OCI-LY1 (cell line): ENCODE measurements at regions not wholly inside any gene's neighbourhood (a gene's known extent, or its start where the extent isn't known, plus 50 kb on each side); places are given as distances from the start of the nearest gene placed in this dataset.

Experiments used
- H2AFZ ChIP-seq: fragments of 200-600 bp; sonication (generic), shearing (Covaris generic); 2 replicates; pipeline ENCODE4 v1.6.0; 2014; ENCODE audit warnings: antibody characterized with exemption, mild to moderate bottlenecking, low read length
- H3F3A ChIP-seq: fragments of 200-600 bp; sonication (generic), shearing (Covaris generic); 2 replicates; pipeline ENCODE4 v1.6.0; 2014; ENCODE audit warnings: mild to moderate bottlenecking, antibody characterized with exemption, low read length, moderate library complexity; ENCODE audit not compliant: insufficient read depth
- H3K27ac ChIP-seq: fragments of 200-600 bp; sonication (generic); 2 replicates; pipeline ENCODE4 v1.5.1; 2014; ENCODE audit warnings: low read length, mixed run types, mild to moderate bottlenecking, low read depth; ENCODE audit not compliant: poor library complexity, severe bottlenecking
- H3K27me3 ChIP-seq: fragments of 200-600 bp; sonication (generic); 2 replicates; pipeline ENCODE4 v1.6.0; 2014; ENCODE audit warnings: antibody characterized with exemption, mild to moderate bottlenecking, low read length, moderate library complexity; ENCODE audit not compliant: insufficient read depth
- H3K36me3 ChIP-seq: fragments of 200-600 bp; sonication (generic); 2 replicates; pipeline ENCODE4 v1.6.1; 2014; ENCODE audit warnings: mild to moderate bottlenecking, antibody characterized with exemption, low read length, moderate library complexity, mixed read lengths; ENCODE audit not compliant: insufficient read depth
- H3K4me1 ChIP-seq: fragments of 200-600 bp; sonication (generic); 2 replicates; pipeline ENCODE4 v1.5.1; 2014; ENCODE audit warnings: mild to moderate bottlenecking, low read length, moderate library complexity; ENCODE audit not compliant: insufficient read depth, severe bottlenecking
- H3K4me2 ChIP-seq: fragments of 200-600 bp; sonication (generic), shearing (Covaris generic); 2 replicates; pipeline ENCODE4 v1.6.1; 2014; ENCODE audit warnings: low read length
- H3K4me3 ChIP-seq: fragments of 200-600 bp; sonication (generic); 2 replicates; pipeline ENCODE4 v1.5.1; 2014; ENCODE audit warnings: low read length, low read depth, mild to moderate bottlenecking, mixed read lengths; ENCODE audit not compliant: poor library complexity, severe bottlenecking
- H3K79me2 ChIP-seq: fragments of 200-600 bp; shearing (Covaris generic); 2 replicates; pipeline ENCODE4 v1.6.1; 2016; ENCODE audit warnings: mixed run types, low read length, mixed read lengths; ENCODE audit not compliant: insufficient read depth
- H3K9ac ChIP-seq: fragments of 200-600 bp; sonication (generic), shearing (Covaris generic); 2 replicates; pipeline ENCODE4 v1.6.1; 2014; ENCODE audit warnings: mild to moderate bottlenecking, low read length, mixed read lengths
- H3K9me2 ChIP-seq: fragments of 200-600 bp; sonication (generic), shearing (Covaris generic); 2 replicates; pipeline ENCODE4 v1.6.1; 2014; ENCODE audit warnings: low read depth, mild to moderate bottlenecking, low read length, mixed read lengths
- H3K9me3 ChIP-seq: fragments of 200-600 bp; shearing (Covaris generic); 2 replicates; pipeline ENCODE4 v1.6.1; 2014; ENCODE audit warnings: low read length, mixed read lengths
- H4K20me1 ChIP-seq: fragments of 200-600 bp; sonication (generic), shearing (Covaris generic); 2 replicates; pipeline ENCODE4 v1.6.0; 2016; ENCODE audit warnings: mild to moderate bottlenecking, low read length; ENCODE audit not compliant: insufficient read depth
- CTCF ChIP-seq: fragments of 200-600 bp; sonication (generic), shearing (Covaris generic); IDR thresholded peaks from 2 replicates; pipeline ENCODE4 v1.5.1; 2017; ENCODE audit warnings: mild to moderate bottlenecking, antibody characterized with exemption, low read length, moderate library complexity, mixed read lengths
- EZH2 ChIP-seq: fragments of 200-600 bp; sonication (generic), shearing (Covaris generic); IDR thresholded peaks from 2 replicates; pipeline ENCODE4 v1.8.0; 2017; ENCODE audit warnings: borderline replicate concordance, mixed run types, mild to moderate bottlenecking, antibody characterized with exemption, low read length, moderate library complexity, mixed read lengths

- Histone ChIP-seq H3K27ac (no peak overlapping the region), H3K9me3 (no peaks in the 10 kb centered on the region), H3K9ac (no peak overlapping the region), H4K20me1 (no peaks in the 10 kb centered on the region), H3K4me1 (no peaks in the 10 kb centered on the region), H3K27me3 (no peaks in the 10 kb centered on the region), H3K79me2 (no peaks in the 10 kb centered on the region), H3K4me3 (no peak overlapping the region), H3K9me2 (no peaks in the 10 kb centered on the region), H3K4me2 (no peak overlapping the region), H3F3A (no peaks in the 10 kb centered on the region), H2AFZ (no peak overlapping the region), H3K36me3 (no peaks in the 10 kb centered on the region)
- TF ChIP-seq CTCF (no peak), EZH2 (no peak)
Observed at GRCh38 chr6:14595751-14596150, 478.2 kb downstream of the CD83 start.

GRCh38 chr6:14596410-14596809 lies 478.8 kb downstream of the CD83 start:
- Histone ChIP-seq H3K4me2 (no peak overlapping the region), H3K9me3 (no peaks in the 10 kb centered on the region), H2AFZ (no peak overlapping the region), H3K79me2 (no peaks in the 10 kb centered on the region), H3K4me1 (no peaks in the 10 kb centered on the region), H4K20me1 (no peaks in the 10 kb centered on the region), H3K4me3 (no peak overlapping the region), H3K27me3 (no peaks in the 10 kb centered on the region), H3K9me2 (no peaks in the 10 kb centered on the region), H3K27ac (no peak overlapping the region), H3K9ac (no peak overlapping the region), H3K36me3 (no peaks in the 10 kb centered on the region), H3F3A (no peaks in the 10 kb centered on the region)
- TF ChIP-seq CTCF (no peak), EZH2 (no peak)

- Histone ChIP-seq H3K27ac (no peak overlapping the region), H3K9me2 (no peaks in the 10 kb centered on the region), H3K27me3 (no peaks in the 10 kb centered on the region), H3K4me2 (no peak overlapping the region), H3K4me3 (no peak overlapping the region), H3K79me2 (no peaks in the 10 kb centered on the region), H3K9ac (no peak overlapping the region), H3K36me3 (no peaks in the 10 kb centered on the region), H3K4me1 (no peaks in the 10 kb centered on the region), H3K9me3 (no peaks in the 10 kb centered on the region), H2AFZ (no peak overlapping the region), H4K20me1 (no peaks in the 10 kb centered on the region), H3F3A (no peaks in the 10 kb centered on the region)
- no peak for TF ChIP-seq EZH2
- TF ChIP-seq CTCF = no peak
Observed at GRCh38 chr6:14597090-14597489, 479.5 kb downstream of the CD83 start.
